Peyer's patch (tissue), 4 donors: ENCODE measurements at regions not wholly inside any gene's neighbourhood (a gene's known extent, or its start where the extent isn't known, plus 50 kb on each side); places are given as distances from the start of the nearest gene placed in this dataset.

Source experiments
- DNase-seq, 3 donors: peaks; one replicate each; pipeline ENCODE4 v3.0.0-alpha.2; 2017 to 2019
- H3K27ac ChIP-seq, 4 donors: fragments of 200-600 bp; sonication (generic); one replicate each; pipeline ENCODE4 v1.5.1; 2016 to 2019
- H3K27me3 ChIP-seq, 2 donors: fragments of 200-600 bp; sonication (generic); one replicate each; pipeline ENCODE4 v1.5.1; 2019
- H3K36me3 ChIP-seq, 3 donors: fragments of 200-600 bp; sonication (generic); one replicate each; pipeline ENCODE4 v1.5.1; 2016 to 2019
- H3K4me1 ChIP-seq, 4 donors: fragments of 200-600 bp; sonication (generic); one replicate each; pipeline ENCODE4 v1.5.1; 2016 to 2019
- H3K4me3 ChIP-seq, 4 donors: fragments of 200-600 bp; sonication (generic); 1 replicate in 3 of 4; 2 replicates in 1 of 4; pipeline ENCODE4 v1.5.1; 2016 to 2019; ENCODE audit warnings: mild to moderate bottlenecking in 1 of 4
- H3K9me3 ChIP-seq, 4 donors: fragments of 200-600 bp; sonication (generic); one replicate each; pipeline ENCODE4 v1.5.1; 2016 to 2019; ENCODE audit warnings: mild to moderate bottlenecking in 1 of 4
- POLR2A ChIP-seq, 2 donors: fragments of 450-650 bp; IDR thresholded peaks; one replicate each; pipeline ENCODE4 v1.5.1; 2017; ENCODE audit warnings: antibody characterized with exemption in 2 of 2, mild to moderate bottlenecking in 2 of 2, moderate library complexity in 2 of 2
- TF ChIP-seq, protein P1 (sequence below), 6 experiments: fragments of 450-650 bp in 4 of 6; fragments of 200-600 bp in 2 of 6; sonication (generic) in 1 of 6; IDR thresholded peaks; one replicate each; pipeline ENCODE4 v1.5.1; 2017 to 2019; ENCODE audit warnings: antibody characterized with exemption in 6 of 6, mild to moderate bottlenecking in 3 of 6, moderate library complexity in 1 of 6

DNA sequence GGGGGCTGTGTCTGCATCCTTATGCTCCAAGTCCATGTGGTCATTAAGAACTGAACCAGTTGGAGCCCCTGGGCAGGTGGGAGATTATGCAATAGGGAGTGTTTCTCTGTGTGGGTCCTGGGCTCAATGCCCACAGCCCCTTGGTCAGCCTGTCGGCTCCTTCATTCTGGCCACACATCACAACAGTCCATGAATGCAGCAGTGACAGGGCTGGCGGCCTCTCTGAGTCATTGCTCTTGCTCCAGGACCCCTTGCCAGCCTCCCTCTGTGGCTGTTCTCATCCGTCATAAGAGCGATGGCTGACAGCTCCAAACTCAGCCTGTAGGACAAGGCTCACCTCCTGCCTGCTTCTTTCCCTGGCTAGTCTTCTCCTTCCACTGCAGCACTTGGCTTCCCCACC lies 609.5 kb upstream of the CDH4 start:
- Histone ChIP-seq H3K4me1 (no peaks in the 10 kb centered on the region), H3K27ac (no peak overlapping the region), H3K9me3 (no peaks in the 10 kb centered on the region), H3K36me3 (no peaks in the 10 kb centered on the region), H3K27me3 (no peaks in the 10 kb centered on the region), H3K4me3 (no peak overlapping the region)
- TF ChIP-seq, protein P1, sequence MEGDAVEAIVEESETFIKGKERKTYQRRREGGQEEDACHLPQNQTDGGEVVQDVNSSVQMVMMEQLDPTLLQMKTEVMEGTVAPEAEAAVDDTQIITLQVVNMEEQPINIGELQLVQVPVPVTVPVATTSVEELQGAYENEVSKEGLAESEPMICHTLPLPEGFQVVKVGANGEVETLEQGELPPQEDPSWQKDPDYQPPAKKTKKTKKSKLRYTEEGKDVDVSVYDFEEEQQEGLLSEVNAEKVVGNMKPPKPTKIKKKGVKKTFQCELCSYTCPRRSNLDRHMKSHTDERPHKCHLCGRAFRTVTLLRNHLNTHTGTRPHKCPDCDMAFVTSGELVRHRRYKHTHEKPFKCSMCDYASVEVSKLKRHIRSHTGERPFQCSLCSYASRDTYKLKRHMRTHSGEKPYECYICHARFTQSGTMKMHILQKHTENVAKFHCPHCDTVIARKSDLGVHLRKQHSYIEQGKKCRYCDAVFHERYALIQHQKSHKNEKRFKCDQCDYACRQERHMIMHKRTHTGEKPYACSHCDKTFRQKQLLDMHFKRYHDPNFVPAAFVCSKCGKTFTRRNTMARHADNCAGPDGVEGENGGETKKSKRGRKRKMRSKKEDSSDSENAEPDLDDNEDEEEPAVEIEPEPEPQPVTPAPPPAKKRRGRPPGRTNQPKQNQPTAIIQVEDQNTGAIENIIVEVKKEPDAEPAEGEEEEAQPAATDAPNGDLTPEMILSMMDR (IDR thresholded peaks at IDR 0.05), result no peak
- TF ChIP-seq POLR2A (IDR thresholded peaks at IDR 0.05), result no peak
- DNase-seq, result no peak

DNA sequence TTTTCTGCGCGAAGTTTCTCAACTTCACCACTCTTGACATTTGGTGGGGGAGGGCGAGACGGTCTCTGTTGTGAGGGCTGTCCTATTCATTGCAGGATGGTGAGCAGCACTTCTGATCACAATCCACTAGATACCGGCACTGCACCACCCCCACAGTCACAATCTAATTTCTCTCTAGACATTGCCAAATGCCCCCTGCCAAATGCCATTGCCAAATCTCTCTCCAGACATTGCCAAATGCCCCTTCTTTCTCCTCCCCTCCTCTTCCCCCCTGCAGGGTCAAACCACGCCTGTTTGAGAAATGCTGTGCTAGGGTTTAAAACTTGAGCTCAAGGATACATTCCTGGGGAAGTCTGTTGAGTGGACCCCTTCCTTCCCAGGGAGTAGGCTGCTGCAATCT lies 603.5 kb upstream of the CDH4 start:
- Histone ChIP-seq H3K9me3 (no peaks in the 10 kb centered on the region), H3K27ac (no peak overlapping the region), H3K27me3 (no peaks in the 10 kb centered on the region), H3K36me3 (no peaks in the 10 kb centered on the region), H3K4me3 (no peak overlapping the region), H3K4me1 (no peaks in the 10 kb centered on the region)
- no peak for TF ChIP-seq POLR2A (IDR thresholded peaks at IDR 0.05)
- TF ChIP-seq, protein P1 (IDR thresholded peaks at IDR 0.05), result no peak
- DNase-seq, result no peak

DNA sequence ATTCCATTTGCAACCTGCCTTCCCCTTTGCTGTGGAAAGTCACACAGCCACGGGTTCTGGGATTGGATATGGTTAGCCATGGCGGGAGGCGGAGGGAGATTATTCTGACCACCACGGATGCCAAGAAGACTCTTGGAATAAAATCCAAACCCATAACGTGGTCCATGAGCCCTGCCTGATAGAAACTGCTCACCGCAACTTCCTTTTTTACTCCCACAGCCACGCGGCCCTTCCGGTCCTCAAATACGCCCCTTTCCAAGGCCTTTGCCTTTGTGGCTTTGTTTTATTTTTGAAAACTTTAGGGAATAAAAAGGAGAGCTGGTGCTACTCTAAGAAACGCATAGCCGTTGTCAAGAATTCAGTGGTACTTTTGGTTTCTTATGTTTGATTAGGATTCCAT lies 602.5 kb upstream of the CDH4 start:
- Histone ChIP-seq H3K27me3 (no peaks in the 10 kb centered on the region), H3K9me3 (no peaks in the 10 kb centered on the region), H3K4me3 (no peak overlapping the region), H3K4me1 (no peaks in the 10 kb centered on the region), H3K27ac (no peak overlapping the region), H3K36me3 (no peaks in the 10 kb centered on the region)
- TF ChIP-seq, protein P1 (IDR thresholded peaks at IDR 0.05), result no peak
- TF ChIP-seq POLR2A (IDR thresholded peaks at IDR 0.05), result no peak
- DNase-seq, result no peak

DNA sequence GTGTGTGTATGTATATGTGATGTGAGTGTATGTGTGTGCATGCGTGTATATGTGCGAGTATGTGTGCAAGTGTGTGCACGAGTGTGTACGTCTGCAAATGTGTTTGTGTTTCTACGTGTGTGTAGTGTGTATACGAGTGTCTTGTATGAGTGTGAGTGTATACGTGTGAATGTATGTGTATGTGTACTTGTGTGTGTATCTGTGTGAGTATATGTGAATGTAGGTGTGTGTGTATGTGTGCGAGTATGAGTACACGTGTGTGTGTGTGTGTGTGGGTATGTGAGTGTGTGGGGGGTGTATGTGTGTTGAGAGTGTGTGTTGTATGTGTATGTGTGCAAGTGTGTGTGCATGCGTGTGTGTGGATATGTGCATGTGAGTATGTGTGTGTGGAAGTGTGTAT lies 602.0 kb upstream of the CDH4 start:
- TF ChIP-seq, protein P1 (IDR thresholded peaks at IDR 0.05), result no peak
- TF ChIP-seq POLR2A (IDR thresholded peaks at IDR 0.05), result no peak
- H3K4me3 ChIP-seq, result no peak overlapping the region
- no peak for DNase-seq
- no peaks in the 10 kb centered on the region for H3K9me3 ChIP-seq
- no peak overlapping the region for H3K27ac ChIP-seq
- no peaks in the 10 kb centered on the region for H3K36me3 ChIP-seq
- H3K27me3 ChIP-seq, result no peaks in the 10 kb centered on the region
- no peaks in the 10 kb centered on the region for H3K4me1 ChIP-seq

DNA sequence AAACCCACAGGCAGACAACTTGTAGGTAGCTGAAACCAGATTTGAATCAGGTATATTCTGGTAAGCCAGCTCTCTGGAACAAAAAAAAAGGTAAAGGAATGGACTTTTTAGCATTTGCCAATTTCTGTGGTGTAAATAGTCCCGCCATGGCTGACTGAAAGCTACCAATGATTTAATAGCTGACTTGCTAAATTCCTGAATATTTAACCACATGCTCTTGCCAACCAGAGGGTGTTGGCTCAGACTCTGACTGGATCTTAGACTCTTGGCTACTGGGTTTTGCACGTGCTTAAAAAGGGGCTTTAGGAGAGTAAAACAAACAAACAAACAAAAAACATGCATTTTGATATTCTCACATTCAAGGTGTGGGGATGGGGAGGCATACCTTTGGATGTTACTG lies 600.0 kb upstream of the CDH4 start:
- no peaks in the 10 kb centered on the region for H3K9me3 ChIP-seq
- no peak for DNase-seq
- no peak overlapping the region for H3K27ac ChIP-seq
- H3K36me3 ChIP-seq, result no peaks in the 10 kb centered on the region
- no peak overlapping the region for H3K4me3 ChIP-seq
- no peak for TF ChIP-seq POLR2A (IDR thresholded peaks at IDR 0.05)
- TF ChIP-seq, protein P1 (IDR thresholded peaks at IDR 0.05), result no peak
- H3K27me3 ChIP-seq, result no peaks in the 10 kb centered on the region
- H3K4me1 ChIP-seq, result no peaks in the 10 kb centered on the region

DNA sequence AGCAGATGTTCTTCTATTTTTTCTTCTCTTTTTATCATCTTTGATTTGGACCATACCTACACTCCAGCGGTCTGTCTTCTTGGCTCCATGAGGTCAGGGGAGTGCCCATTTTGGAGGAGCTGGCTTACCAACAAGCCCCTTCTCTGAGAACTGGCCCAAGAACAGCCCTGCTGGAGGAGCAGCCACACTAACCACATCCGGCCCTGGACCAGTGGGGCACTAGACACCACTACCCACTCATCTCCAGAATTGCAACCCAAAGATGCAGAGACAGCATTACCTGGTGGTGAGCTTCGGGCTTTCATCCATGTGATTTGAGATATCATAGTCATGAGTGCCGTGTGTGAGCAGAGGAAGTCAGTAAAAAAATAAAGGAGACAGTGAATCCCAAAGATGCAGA lies 599.4 kb upstream of the CDH4 start:
- no peaks in the 10 kb centered on the region for H3K36me3 ChIP-seq
- no peaks in the 10 kb centered on the region for H3K9me3 ChIP-seq
- DNase-seq, result no peak
- no peaks in the 10 kb centered on the region for H3K4me1 ChIP-seq
- TF ChIP-seq, protein P1 (IDR thresholded peaks at IDR 0.05), result no peak
- TF ChIP-seq POLR2A (IDR thresholded peaks at IDR 0.05), result no peak
- H3K4me3 ChIP-seq, result no peak overlapping the region
- no peak overlapping the region for H3K27ac ChIP-seq
- H3K27me3 ChIP-seq, result no peaks in the 10 kb centered on the region
